Breast epithelium (tissue), 4 donors: ENCODE measurements at regions not wholly inside any gene's neighbourhood (a gene's known extent, or its start where the extent isn't known, plus 50 kb on each side); places are given as distances from the start of the nearest gene placed in this dataset.

Source experiments
- DNase-seq, 2 donors: peaks; one replicate each; pipeline ENCODE4 v3.0.0-alpha.2; 2019; ENCODE audit warnings: low spot score in 2 of 2
- H3K27ac ChIP-seq, 2 donors: fragments of 200-600 bp; sonication (generic) in 1 of 2; one replicate each; pipeline ENCODE4 v1.5.1; 2016 to 2019; ENCODE audit warnings: mild to moderate bottlenecking in 1 of 2
- H3K27me3 ChIP-seq, 2 donors: fragments of 200-600 bp; sonication (generic) in 1 of 2; one replicate each; pipeline versions ENCODE4 v1.5.1 to v1.6.0; 2017 to 2019; ENCODE audit warnings: control low read depth in 1 of 2, mild to moderate bottlenecking in 1 of 2
- H3K36me3 ChIP-seq: fragments of 200-600 bp; one replicate; pipeline ENCODE4 v1.5.1; 2019
- H3K4me1 ChIP-seq, 2 donors: fragments of 200-600 bp; sonication (generic); one replicate each; pipeline ENCODE4 v1.5.1; 2016 to 2019; ENCODE audit warnings: control low read depth in 1 of 2
- H3K4me3 ChIP-seq, 3 donors: fragments of 200-600 bp; sonication (generic); 1 replicate in 2 of 3; 2 replicates in 1 of 3; pipeline ENCODE4 v1.5.1; 2016 to 2019; ENCODE audit warnings: mild to moderate bottlenecking in 3 of 3, moderate library complexity in 2 of 3
- H3K9me3 ChIP-seq, 2 donors: fragments of 200-600 bp; sonication (generic) in 1 of 2; one replicate each; pipeline ENCODE4 v1.5.1; 2016 to 2019; ENCODE audit warnings: control low read depth in 1 of 2
- CTCF ChIP-seq, 3 donors: fragments of 450-650 bp; IDR thresholded peaks; one replicate each; pipeline ENCODE4 v1.5.1; 2016 to 2017; ENCODE audit warnings: antibody characterized with exemption in 3 of 3, mild to moderate bottlenecking in 3 of 3, moderate library complexity in 3 of 3
- POLR2A ChIP-seq: fragments of 450-650 bp; IDR thresholded peaks from one replicate; pipeline ENCODE4 v1.6.1; 2016; ENCODE audit warnings: antibody characterized with exemption, mild to moderate bottlenecking, moderate library complexity
- POLR2AphosphoS5 ChIP-seq, 3 donors: sonication (generic); formaldehyde crosslinking; IDR thresholded peaks; one replicate each; pipeline ENCODE4 v1.6.1; 2017; ENCODE audit warnings: antibody characterized with exemption in 3 of 3
- intact Hi-C: fragments of 100-400 bp; cut with DNase I; formaldehyde crosslinking; loops from one replicate; pipeline ENCODE4 v1.15.1; 2023; ENCODE audit warnings: low total_unique reads

GRCh38 chr14:101616202-101616601, 54.9 kb downstream of the DIO3 start:
- no peaks in the 10 kb centered on the region for H3K27me3 ChIP-seq
- intact Hi-C loops = no loop called here
- TF ChIP-seq POLR2AphosphoS5 (IDR thresholded peaks at IDR 0.05) (no peak), CTCF (IDR thresholded peaks at IDR 0.05) (no peak), POLR2A (no peak)
- no peaks in the 10 kb centered on the region for H3K36me3 ChIP-seq
- no peak for DNase-seq
- H3K4me1 ChIP-seq = no peaks in the 10 kb centered on the region
- H3K9me3 ChIP-seq = no peaks in the 10 kb centered on the region
- no peak overlapping the region for H3K27ac ChIP-seq
- no peak overlapping the region for H3K4me3 ChIP-seq

GRCh38 chr14:101619484-101619883, 58.2 kb downstream of the DIO3 start:
- intact Hi-C loops = no loop called here
- TF ChIP-seq POLR2AphosphoS5 (IDR thresholded peaks at IDR 0.05) (no peak), POLR2A (no peak), CTCF (IDR thresholded peaks at IDR 0.05) (no peak)
- H3K4me3 ChIP-seq = no peak overlapping the region
- H3K36me3 ChIP-seq = no peaks in the 10 kb centered on the region
- H3K9me3 ChIP-seq = no peaks in the 10 kb centered on the region
- no peak for DNase-seq
- no peaks in the 10 kb centered on the region for H3K4me1 ChIP-seq
- H3K27ac ChIP-seq = no peak overlapping the region
- no peaks in the 10 kb centered on the region for H3K27me3 ChIP-seq

- no peak overlapping the region for H3K27ac ChIP-seq
- H3K36me3 ChIP-seq = no peaks in the 10 kb centered on the region
- no peak for DNase-seq
- TF ChIP-seq POLR2A (no peak), POLR2AphosphoS5 (IDR thresholded peaks at IDR 0.05) (no peak), CTCF (IDR thresholded peaks at IDR 0.05) (no peak)
- no peak overlapping the region for H3K4me3 ChIP-seq
- H3K9me3 ChIP-seq = no peaks in the 10 kb centered on the region
- intact Hi-C loops = no loop called here
- no peaks in the 10 kb centered on the region for H3K4me1 ChIP-seq
- H3K27me3 ChIP-seq = no peaks in the 10 kb centered on the region
Observed at GRCh38 chr14:101620031-101620788, 58.9 kb downstream of the DIO3 start.

- no peaks in the 10 kb centered on the region for H3K4me1 ChIP-seq
- no peaks in the 10 kb centered on the region for H3K9me3 ChIP-seq
- TF ChIP-seq CTCF (IDR thresholded peaks at IDR 0.05) (no peak), POLR2AphosphoS5 (IDR thresholded peaks at IDR 0.05) (no peak), POLR2A (no peak)
- no peak overlapping the region for H3K4me3 ChIP-seq
- intact Hi-C loops = no loop called here
- H3K27ac ChIP-seq = no peak overlapping the region
- H3K27me3 ChIP-seq = no peaks in the 10 kb centered on the region
- H3K36me3 ChIP-seq = no peaks in the 10 kb centered on the region
- no peak for DNase-seq
Observed at GRCh38 chr14:101620821-101621785, 59.8 kb downstream of the DIO3 start.
